ENCODE measurements at regions not wholly inside any gene's neighbourhood (a gene's known extent, or its start where the extent isn't known, plus 50 kb on each side); places are given as distances from the start of the nearest gene placed in this dataset.

GRCh38 chr11:15484398-15484797 lies 369.7 kb downstream of the INSC start:
- peaks cover 3% of the 10 kb centered on the region for H3K27me3 Mint-ChIP-seq
- no peak overlapping the region for H3K4me3 Mint-ChIP-seq
- DNase-seq (ENCODE audit: extremely low spot score, unreplicated experiment): no peak
- H3K9me3 Mint-ChIP-seq: no peaks in the 10 kb centered on the region
- H3K27ac Mint-ChIP-seq: no peak overlapping the region
- no peaks in the 10 kb centered on the region for H3K4me1 Mint-ChIP-seq (ENCODE audit: unreplicated experiment)
- TF ChIP-seq CTCF (conservative IDR thresholded peaks at IDR 0.05): no peak
- H3K36me3 Mint-ChIP-seq: no peaks in the 10 kb centered on the region

- no peaks in the 10 kb centered on the region for H3K4me1 Mint-ChIP-seq (ENCODE audit: unreplicated experiment)
- H3K27me3 Mint-ChIP-seq: peaks cover 3% of the 10 kb centered on the region
- no peak overlapping the region for H3K4me3 Mint-ChIP-seq
- no peak for DNase-seq (ENCODE audit: extremely low spot score, unreplicated experiment)
- no peak overlapping the region for H3K27ac Mint-ChIP-seq
- TF ChIP-seq CTCF (conservative IDR thresholded peaks at IDR 0.05): no peak
- H3K9me3 Mint-ChIP-seq: no peaks in the 10 kb centered on the region
- H3K36me3 Mint-ChIP-seq: no peaks in the 10 kb centered on the region
These were observed 370.7 kb downstream of the INSC start for GRCh38 chr11:15485432-15485831.

GRCh38 chr11:15489281-15489680 lies 374.6 kb downstream of the INSC start:
- Mint-ChIP-seq H3K27me3 (peaks cover 5% of the 10 kb centered on the region), H3K27ac (no peak overlapping the region), H3K4me3 (no peak overlapping the region), H3K4me1 (ENCODE audit: unreplicated experiment) (peaks cover 3% of the 10 kb centered on the region), H3K36me3 (no peaks in the 10 kb centered on the region), H3K9me3 (no peaks in the 10 kb centered on the region)
- no peak for TF ChIP-seq CTCF (conservative IDR thresholded peaks at IDR 0.05)
- no peak for DNase-seq (ENCODE audit: extremely low spot score, unreplicated experiment)

GRCh38 chr11:15490535-15490934 lies 375.8 kb downstream of the INSC start:
- H3K9me3 Mint-ChIP-seq: no peaks in the 10 kb centered on the region
- DNase-seq (ENCODE audit: extremely low spot score, unreplicated experiment): no peak
- no peak overlapping the region for H3K4me3 Mint-ChIP-seq
- H3K36me3 Mint-ChIP-seq: no peaks in the 10 kb centered on the region
- H3K27me3 Mint-ChIP-seq: peaks cover 5% of the 10 kb centered on the region
- peaks cover 12% of the 10 kb centered on the region for H3K4me1 Mint-ChIP-seq (ENCODE audit: unreplicated experiment)
- no peak for TF ChIP-seq CTCF (conservative IDR thresholded peaks at IDR 0.05)
- H3K27ac Mint-ChIP-seq: no peak overlapping the region

- no peak overlapping the region for H3K4me3 Mint-ChIP-seq
- no peak for DNase-seq (ENCODE audit: extremely low spot score, unreplicated experiment)
- no peak for TF ChIP-seq CTCF (conservative IDR thresholded peaks at IDR 0.05)
- H3K9me3 Mint-ChIP-seq: no peaks in the 10 kb centered on the region
- H3K27me3 Mint-ChIP-seq: peaks cover 5% of the 10 kb centered on the region
- H3K36me3 Mint-ChIP-seq: no peaks in the 10 kb centered on the region
- peaks cover 15% of the 10 kb centered on the region for H3K4me1 Mint-ChIP-seq (ENCODE audit: unreplicated experiment)
- no peak overlapping the region for H3K27ac Mint-ChIP-seq
These were observed 378.3 kb downstream of the INSC start for GRCh38 chr11:15493066-15493465.

Measured in type B pancreatic cell (in vitro differentiated cells).